HG03045 (cell line): ENCODE measurements at regions not wholly inside any gene's neighbourhood (a gene's known extent, or its start where the extent isn't known, plus 50 kb on each side); places are given as distances from the start of the nearest gene placed in this dataset.
"Not testable (repeated sequence)": the region's sequence is repeated elsewhere in the genome, so short reads cannot be mapped to it uniquely, and the experiment has no call there.

Source experiments
- ATAC-seq: cut with Tn5 transposase; IDR thresholded peaks from one replicate; pipeline ENCODE4 v1.9.1; 2021; ENCODE audit warnings: mild to moderate bottlenecking, moderate library complexity; ENCODE audit not compliant: unreplicated experiment

- no peak for ATAC-seq
Observed at GRCh38 chr10:4279655-4280054, 494.6 kb upstream of the KLF6 start.

GRCh38 chr10:4278186-4278585 lies 493.2 kb upstream of the KLF6 start:
- no peak for ATAC-seq

GRCh38 chr10:4276151-4276550 lies 491.1 kb upstream of the KLF6 start:
- no peak for ATAC-seq

GRCh38 chr10:4274671-4275070 lies 489.7 kb upstream of the KLF6 start:
- not testable (repeated sequence) for ATAC-seq

- ATAC-seq = no peak
Observed at GRCh38 chr10:4271193-4271592, 486.2 kb upstream of the KLF6 start.

- no peak for ATAC-seq
Observed at GRCh38 chr10:4270116-4270515, 485.1 kb upstream of the KLF6 start.

GRCh38 chr10:4268490-4268889 lies 483.5 kb upstream of the KLF6 start:
- ATAC-seq = not testable (repeated sequence)

GRCh38 chr10:4267086-4267773 lies 482.2 kb upstream of the KLF6 start:
- no peak for ATAC-seq

- ATAC-seq = no peak
Observed at GRCh38 chr10:4266416-4267085, 481.5 kb upstream of the KLF6 start.

GRCh38 chr10:4265964-4266363 lies 481.0 kb upstream of the KLF6 start:
- ATAC-seq = no peak

- no peak for ATAC-seq
Observed at GRCh38 chr10:4264209-4264865, 479.3 kb upstream of the KLF6 start.

GRCh38 chr10:4263601-4263921 lies 478.6 kb upstream of the KLF6 start:
- ATAC-seq = no peak

- no peak for ATAC-seq
Observed at GRCh38 chr10:4262870-4263600, 478.0 kb upstream of the KLF6 start.

GRCh38 chr10:4262449-4262848 lies 477.4 kb upstream of the KLF6 start:
- no peak for ATAC-seq

- no peak for ATAC-seq
Observed at GRCh38 chr10:4260483-4261124, 475.6 kb upstream of the KLF6 start.

GRCh38 chr10:4257939-4258465 lies 473.0 kb upstream of the KLF6 start:
- no peak for ATAC-seq

- no peak for ATAC-seq
Observed at GRCh38 chr10:4256971-4257370, 472.0 kb upstream of the KLF6 start.

GRCh38 chr10:4255751-4256150 lies 470.7 kb upstream of the KLF6 start:
- no peak for ATAC-seq

- no peak for ATAC-seq
Observed at GRCh38 chr10:4254101-4254994, 469.3 kb upstream of the KLF6 start.

GRCh38 chr10:4252701-4253100 lies 467.7 kb upstream of the KLF6 start:
- ATAC-seq = no peak
